Ovary (tissue), 3 donors: ENCODE measurements at regions not wholly inside any gene's neighbourhood (a gene's known extent, or its start where the extent isn't known, plus 50 kb on each side); places are given as distances from the start of the nearest gene placed in this dataset.

Experiments
- POLR2A ChIP-seq: fragments of 450-650 bp; IDR thresholded peaks from one replicate; pipeline ENCODE4 v1.6.1; 2017; ENCODE audit warnings: antibody characterized with exemption, mild to moderate bottlenecking, moderate library complexity
- TF ChIP-seq, protein P1 (sequence below), 3 donors: fragments of 450-650 bp in 2 of 3; fragments of 200-600 bp in 1 of 3; IDR thresholded peaks; one replicate each; pipeline versions ENCODE4 v1.5.1 to v1.8.0; 2016 to 2022; ENCODE audit warnings: antibody characterized with exemption in 3 of 3, mild to moderate bottlenecking in 1 of 3
- donor health status: DM: no; HTN: no; CAD: no.

DNA sequence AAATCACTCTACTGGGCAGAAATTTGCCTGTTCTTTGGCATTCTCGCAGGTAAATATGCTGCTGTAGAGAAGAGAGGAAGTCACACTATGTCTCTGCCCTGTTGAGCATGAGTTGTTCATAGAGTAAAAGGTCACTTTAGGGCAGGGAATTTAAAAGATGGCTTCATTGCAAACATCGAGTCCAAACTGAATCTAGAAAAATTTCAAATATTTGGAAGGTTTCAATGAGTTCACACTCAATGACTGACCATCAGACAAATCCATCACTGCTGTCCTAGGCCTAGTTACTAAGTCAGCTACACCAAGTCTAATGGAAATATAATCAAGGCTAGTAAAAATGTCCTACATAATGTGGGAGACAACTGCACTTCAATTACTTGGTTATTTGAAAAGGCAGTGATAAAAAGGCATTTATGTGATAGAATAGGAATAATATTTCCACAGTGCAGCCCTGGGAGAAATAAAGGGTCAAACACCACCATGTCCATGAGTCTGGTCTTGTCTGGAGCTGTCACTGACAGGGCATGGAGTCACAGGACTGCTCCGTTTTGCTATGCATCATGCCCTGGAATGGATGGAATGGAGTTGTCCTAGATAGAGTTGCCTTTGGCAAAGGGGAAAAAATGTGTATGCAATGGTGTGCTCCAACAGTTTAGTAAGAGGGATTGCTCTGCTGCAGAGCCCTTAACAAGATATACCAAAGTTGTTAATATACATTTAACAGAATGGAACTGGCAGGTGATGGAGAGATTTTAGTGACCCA, 218.5 kb upstream of the DAPK1 start:
- TF ChIP-seq, protein P1, sequence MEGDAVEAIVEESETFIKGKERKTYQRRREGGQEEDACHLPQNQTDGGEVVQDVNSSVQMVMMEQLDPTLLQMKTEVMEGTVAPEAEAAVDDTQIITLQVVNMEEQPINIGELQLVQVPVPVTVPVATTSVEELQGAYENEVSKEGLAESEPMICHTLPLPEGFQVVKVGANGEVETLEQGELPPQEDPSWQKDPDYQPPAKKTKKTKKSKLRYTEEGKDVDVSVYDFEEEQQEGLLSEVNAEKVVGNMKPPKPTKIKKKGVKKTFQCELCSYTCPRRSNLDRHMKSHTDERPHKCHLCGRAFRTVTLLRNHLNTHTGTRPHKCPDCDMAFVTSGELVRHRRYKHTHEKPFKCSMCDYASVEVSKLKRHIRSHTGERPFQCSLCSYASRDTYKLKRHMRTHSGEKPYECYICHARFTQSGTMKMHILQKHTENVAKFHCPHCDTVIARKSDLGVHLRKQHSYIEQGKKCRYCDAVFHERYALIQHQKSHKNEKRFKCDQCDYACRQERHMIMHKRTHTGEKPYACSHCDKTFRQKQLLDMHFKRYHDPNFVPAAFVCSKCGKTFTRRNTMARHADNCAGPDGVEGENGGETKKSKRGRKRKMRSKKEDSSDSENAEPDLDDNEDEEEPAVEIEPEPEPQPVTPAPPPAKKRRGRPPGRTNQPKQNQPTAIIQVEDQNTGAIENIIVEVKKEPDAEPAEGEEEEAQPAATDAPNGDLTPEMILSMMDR (IDR thresholded peaks at IDR 0.05): no peak
- no peak for TF ChIP-seq POLR2A
